ENCODE measurements at regions not wholly inside any gene's neighbourhood (a gene's known extent, or its start where the extent isn't known, plus 50 kb on each side); places are given as distances from the start of the nearest gene placed in this dataset.

DNA sequence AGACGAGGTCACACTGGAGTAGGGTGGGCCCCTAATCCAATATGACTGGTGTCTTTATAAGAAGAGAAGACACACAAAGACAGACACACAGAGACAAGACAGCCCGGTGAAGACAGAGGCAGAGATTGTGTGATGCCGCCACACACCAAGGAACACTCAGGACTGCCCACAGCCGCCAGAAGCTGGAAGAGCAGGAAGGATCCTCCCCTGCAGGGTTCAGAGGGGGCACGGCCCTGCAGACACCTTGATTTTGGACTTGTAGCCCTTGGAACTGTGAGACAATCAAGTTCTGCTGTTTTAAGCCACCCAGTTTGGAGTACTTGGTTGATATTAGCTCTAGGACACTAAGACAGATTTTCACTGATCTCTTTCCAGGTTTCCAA lies 72.1 kb upstream of the NANOS1 start:
- TF ChIP-seq, protein P1, sequence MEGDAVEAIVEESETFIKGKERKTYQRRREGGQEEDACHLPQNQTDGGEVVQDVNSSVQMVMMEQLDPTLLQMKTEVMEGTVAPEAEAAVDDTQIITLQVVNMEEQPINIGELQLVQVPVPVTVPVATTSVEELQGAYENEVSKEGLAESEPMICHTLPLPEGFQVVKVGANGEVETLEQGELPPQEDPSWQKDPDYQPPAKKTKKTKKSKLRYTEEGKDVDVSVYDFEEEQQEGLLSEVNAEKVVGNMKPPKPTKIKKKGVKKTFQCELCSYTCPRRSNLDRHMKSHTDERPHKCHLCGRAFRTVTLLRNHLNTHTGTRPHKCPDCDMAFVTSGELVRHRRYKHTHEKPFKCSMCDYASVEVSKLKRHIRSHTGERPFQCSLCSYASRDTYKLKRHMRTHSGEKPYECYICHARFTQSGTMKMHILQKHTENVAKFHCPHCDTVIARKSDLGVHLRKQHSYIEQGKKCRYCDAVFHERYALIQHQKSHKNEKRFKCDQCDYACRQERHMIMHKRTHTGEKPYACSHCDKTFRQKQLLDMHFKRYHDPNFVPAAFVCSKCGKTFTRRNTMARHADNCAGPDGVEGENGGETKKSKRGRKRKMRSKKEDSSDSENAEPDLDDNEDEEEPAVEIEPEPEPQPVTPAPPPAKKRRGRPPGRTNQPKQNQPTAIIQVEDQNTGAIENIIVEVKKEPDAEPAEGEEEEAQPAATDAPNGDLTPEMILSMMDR (IDR thresholded peaks at IDR 0.05), result no peak
- no peak for TF ChIP-seq POLR2AphosphoS5 (IDR thresholded peaks at IDR 0.05)
- TF ChIP-seq POLR2A (IDR thresholded peaks at IDR 0.05), result no peak
- TF ChIP-seq EP300 (IDR thresholded peaks at IDR 0.05), result no peak

Data from gastroesophageal sphincter (tissue), 3 donors.